HCT116 (cell line): ENCODE measurements at regions not wholly inside any gene's neighbourhood (a gene's known extent, or its start where the extent isn't known, plus 50 kb on each side); places are given as distances from the start of the nearest gene placed in this dataset.

Experiments used
- ATAC-seq: fragments of 200-7000 bp; cut with Tn5 transposase; 2 replicates; pipeline ENCODE4 v1.9.1; 2020; ENCODE audit warnings: mild to moderate bottlenecking, moderate library complexity
- BruUV-seq: library from RNA; stranded (reverse); fragments of 400-500 nt; replicated peaks from 2 replicates; lab custom pipeline; 2021; lab: Mats Ljungman, UMichigan
- CTCF ChIA-PET: fragments of 300-600 bp; sonication (Branson Sonifier 250); formaldehyde crosslinking; loops from one replicate; lab custom pipeline; 2021; ENCODE audit warnings: antibody characterized with exemption; lab: Charles Lee
- POLR2A ChIA-PET: fragments of 300-600, 350-600 bp; sonication (Branson Sonifier 250); formaldehyde crosslinking; loops from one replicate; lab custom pipeline; 2021; ENCODE audit warnings: antibody characterized with exemption; lab: Charles Lee
- RAD21 ChIA-PET, 2 experiments: fragments of 300-600 bp; sonication (Branson Sonifier 250); formaldehyde crosslinking; loops; one replicate each; lab custom pipeline; 2023; ENCODE audit warnings: low total read pairs in 2 of 2; ENCODE audit not compliant: uncharacterized antibody in 2 of 2, unreplicated experiment in 2 of 2, low non-redundant PET in 1 of 2; lab: Charles Lee
- DNase-seq: peaks from one replicate; pipeline ENCODE4 v3.0.0-alpha.2; 2010; ENCODE audit warnings: low read depth, low spot score
- H2AFZ ChIP-seq: fragments of 200-600 bp; shearing (Covaris generic), sonication (generic); 2 replicates; pipeline ENCODE4 v1.6.1; 2017; ENCODE audit warnings: low read depth, mixed run types, mixed read lengths, antibody characterized with exemption, low read length; ENCODE audit not compliant: poor library complexity, severe bottlenecking
- H3K27ac ChIP-seq: 2 replicates; pipeline ENCODE4 v1.5.1; 2012; ENCODE audit warnings: low read depth, low read length
- H3K27me3 ChIP-seq: fragments of 200-600 bp; sonication (generic); 2 replicates; pipeline ENCODE4 v1.6.1; 2016; ENCODE audit warnings: mixed run types, low read length, mixed read lengths; ENCODE audit not compliant: insufficient read depth
- H3K36me3 ChIP-seq, 2 experiments: fragments of 200-500 bp in 1 of 2; fragments of 200-600 bp in 1 of 2; sonication (Bioruptor generic) in 1 of 2; sonication (generic) in 1 of 2; 2 replicates each; pipeline versions ENCODE4 v1.5.1 to v1.6.1; 2014 to 2016; ENCODE audit warnings: low read length in 2 of 2, inconsistent platforms in 1 of 2, mixed read lengths in 1 of 2, mixed run types in 1 of 2; ENCODE audit not compliant: insufficient read depth in 2 of 2, control insufficient read depth in 1 of 2
- H3K4me1 ChIP-seq, 2 experiments: fragments of 200-600 bp in 1 of 2; sonication (generic) in 1 of 2; 2 replicates each; pipeline versions ENCODE4 v1.5.1 to v1.6.1; 2012 to 2017; ENCODE audit warnings: low read length in 2 of 2, inconsistent platforms in 1 of 2, mild to moderate bottlenecking in 1 of 2, mixed read lengths in 1 of 2, mixed run types in 1 of 2, moderate library complexity in 1 of 2; ENCODE audit not compliant: insufficient read depth in 2 of 2, control insufficient read depth in 1 of 2
- H3K4me2 ChIP-seq: fragments of 200-600 bp; sonication (generic); 2 replicates; pipeline ENCODE4 v1.6.1; 2017; ENCODE audit warnings: mixed run types, low read length, mixed read lengths
- H3K4me3 ChIP-seq, 2 experiments: fragments of 200-600 bp in 1 of 2; sonication (generic) in 1 of 2; replicated peaks in 1 of 2; 2 replicates each; pipeline ENCODE4 v1.5.1; 2011 to 2016; ENCODE audit warnings: low read length in 2 of 2, control low read depth in 1 of 2, low read depth in 1 of 2, mild to moderate bottlenecking in 1 of 2, mixed read lengths in 1 of 2, mixed run types in 1 of 2
- H3K79me2 ChIP-seq: fragments of 200-600 bp; sonication (generic); 2 replicates; pipeline ENCODE4 v1.6.1; 2017; ENCODE audit warnings: mild to moderate bottlenecking, mixed run types, low read length, moderate library complexity, mixed read lengths; ENCODE audit not compliant: insufficient read depth
- H3K9ac ChIP-seq: fragments of 200-600 bp; sonication (generic); 2 replicates; pipeline ENCODE4 v1.6.1; 2016; ENCODE audit warnings: low read length, mixed read lengths
- H3K9me2 ChIP-seq: fragments of 200-600 bp; sonication (generic), shearing (Covaris generic); 2 replicates; pipeline ENCODE4 v1.6.1; 2017; ENCODE audit warnings: mixed run types, mild to moderate bottlenecking, moderate library complexity; ENCODE audit not compliant: insufficient read depth
- H3K9me3 ChIP-seq, 2 experiments: fragments of 200-500 bp in 1 of 2; fragments of 200-600 bp in 1 of 2; sonication (Bioruptor generic) in 1 of 2; sonication (generic) in 1 of 2; 2 replicates each; pipeline ENCODE4 v1.6.1; 2014 to 2017; ENCODE audit warnings: low read length in 2 of 2, mixed read lengths in 2 of 2, inconsistent platforms in 1 of 2, low read depth in 1 of 2, mild to moderate bottlenecking in 1 of 2, mixed run types in 1 of 2, moderate library complexity in 1 of 2; ENCODE audit not compliant: control insufficient read depth in 1 of 2, insufficient read depth in 1 of 2
- H4K20me1 ChIP-seq: fragments of 200-600 bp; sonication (generic), shearing (Covaris generic); 2 replicates; pipeline ENCODE4 v1.6.1; 2017; ENCODE audit warnings: mixed run types, mild to moderate bottlenecking, moderate library complexity; ENCODE audit not compliant: insufficient read depth
- ATF3 ChIP-seq: IDR thresholded peaks from 2 replicates; pipeline ENCODE4 v1.6.1; 2012
- CBX3 ChIP-seq: IDR thresholded peaks from 2 replicates; pipeline ENCODE4 v1.6.1; 2012; ENCODE audit warnings: low read depth
- EGR1 ChIP-seq: IDR thresholded peaks from 2 replicates; pipeline ENCODE4 v1.6.1; 2012; ENCODE audit warnings: low read depth
- EZH2 ChIP-seq: fragments of 200-600 bp; sonication (generic); IDR thresholded peaks from 2 replicates; pipeline ENCODE4 v1.6.1; 2017; ENCODE audit warnings: antibody characterized with exemption, mixed run types
- EZH2phosphoT487 ChIP-seq: fragments of 200-600 bp; IDR thresholded peaks from 2 replicates; pipeline ENCODE4 v1.6.1; 2018; ENCODE audit warnings: antibody characterized with exemption, borderline replicate concordance
- FOSL1 ChIP-seq: IDR thresholded peaks from 2 replicates; pipeline ENCODE4 v1.6.1; 2012; ENCODE audit warnings: low read depth
- JUND ChIP-seq: IDR thresholded peaks from 2 replicates; pipeline ENCODE4 v1.6.1; 2012
- POLR2AphosphoS5 ChIP-seq: IDR thresholded peaks from 2 replicates; pipeline ENCODE4 v1.6.1; 2011; ENCODE audit warnings: mild to moderate bottlenecking, low read depth, low read length, moderate library complexity
- RAD21 ChIP-seq: IDR thresholded peaks from 2 replicates; pipeline ENCODE4 v1.6.1; 2012; ENCODE audit warnings: low read depth, mild to moderate bottlenecking
- REST ChIP-seq: IDR thresholded peaks from 2 replicates; pipeline ENCODE4 v1.6.1; 2012; ENCODE audit warnings: low read depth
- SP1 ChIP-seq: IDR thresholded peaks from 2 replicates; pipeline ENCODE4 v1.6.1; 2012; ENCODE audit warnings: low read depth
- SRF ChIP-seq: IDR thresholded peaks from 2 replicates; pipeline ENCODE4 v1.6.1; 2012; ENCODE audit warnings: low read depth
- TCF7L2 ChIP-seq: IDR thresholded peaks from 2 replicates; pipeline ENCODE4 v1.7.0; 2011; ENCODE audit warnings: borderline replicate concordance, inconsistent platforms; ENCODE audit not compliant: insufficient read depth, insufficient read length; ENCODE audit errors: extremely low read depth
- YY1 ChIP-seq: IDR thresholded peaks from 2 replicates; pipeline ENCODE4 v1.6.1; 2011; ENCODE audit warnings: low read length, low read depth, moderate library complexity, mild to moderate bottlenecking; ENCODE audit not compliant: insufficient replicate concordance; ENCODE audit errors: extremely low read depth
- ZBTB33 ChIP-seq: IDR thresholded peaks from 2 replicates; pipeline ENCODE4 v1.6.1; 2011; ENCODE audit warnings: mild to moderate bottlenecking, low read length, moderate library complexity; ENCODE audit not compliant: insufficient replicate concordance; ENCODE audit errors: extremely low read depth
- ZFX ChIP-seq: fragments of 450-650 bp; IDR thresholded peaks from 2 replicates; pipeline ENCODE4 v1.6.1; 2017
- ZNF274 ChIP-seq: fragments of 200-500 bp; sonication (Bioruptor generic); IDR thresholded peaks from 2 replicates; pipeline ENCODE4 v1.6.1; 2014; ENCODE audit warnings: mild to moderate bottlenecking, low read depth, low read length, inconsistent platforms
- intact Hi-C: fragments of 100-400 bp; cut with micrococcal nuclease; formaldehyde crosslinking; loops from 2 replicates; pipeline ENCODE4 v1.10.0; 2022
- TF ChIP-seq, protein P1 (sequence below), 3 experiments: fragments of 200-600 bp in 1 of 3; sonication (generic) in 1 of 3; IDR thresholded peaks in 2 of 3; conservative IDR thresholded peaks in 1 of 3; 2 replicates each; pipeline ENCODE4 v1.5.1; 2012 to 2017; ENCODE audit warnings: low read depth in 2 of 3, low read length in 2 of 3, antibody characterized with exemption in 1 of 3, borderline replicate concordance in 1 of 3, control low read depth in 1 of 3, mild to moderate bottlenecking in 1 of 3, mixed read lengths in 1 of 3, mixed run types in 1 of 3, moderate library complexity in 1 of 3; ENCODE audit not compliant: insufficient read depth in 1 of 3
- TF ChIP-seq, protein P2 (sequence below): IDR thresholded peaks from 2 replicates; pipeline ENCODE4 v1.6.1; 2012

DNA sequence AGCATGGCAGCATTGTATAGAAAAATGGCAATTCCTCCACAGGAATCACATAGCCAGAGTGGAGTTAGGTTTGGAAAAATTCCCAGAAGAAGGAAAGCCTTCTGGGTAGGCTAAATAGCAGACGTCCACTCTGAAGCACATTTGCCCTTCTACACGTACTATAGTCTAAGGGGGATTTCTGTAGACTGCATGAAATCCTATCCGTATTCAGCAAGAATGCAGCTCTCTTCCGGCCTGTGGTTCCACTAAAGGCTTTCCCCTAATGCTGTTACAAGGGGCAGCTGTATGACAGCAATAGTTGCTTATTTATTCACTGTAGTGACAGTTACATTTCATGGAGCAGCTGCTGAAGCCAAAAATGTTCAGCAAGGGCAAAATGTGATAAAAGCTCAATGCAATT, 263.6 kb downstream of the RWDD3 start:
- no peak overlapping the region for H3K4me3 ChIP-seq
- no peak overlapping the region for H3K4me2 ChIP-seq
- no peaks in the 10 kb centered on the region for H4K20me1 ChIP-seq
- no peak overlapping the region for H3K27ac ChIP-seq
- no peaks in the 10 kb centered on the region for H3K36me3 ChIP-seq
- H3K4me1 ChIP-seq, result no peaks in the 10 kb centered on the region
- ChIA-PET CTCF (no interaction called here), RAD21 (no interaction called here)
- H3K27me3 ChIP-seq, result no peaks in the 10 kb centered on the region
- H3K79me2 ChIP-seq, result no peaks in the 10 kb centered on the region
- no peak overlapping the region for H3K9ac ChIP-seq
- TF ChIP-seq EZH2, result no peak
- TF ChIP-seq REST, result no peak
- TF ChIP-seq EZH2phosphoT487, result no peak
- no peak for TF ChIP-seq EGR1
- no peak for TF ChIP-seq ZBTB33
- TF ChIP-seq SP1, result no peak
- TF ChIP-seq ZFX, result no peak
- TF ChIP-seq RAD21, result no peak
- TF ChIP-seq FOSL1, result no peak
- no peak for TF ChIP-seq ZNF274
- no peak for TF ChIP-seq POLR2AphosphoS5
- no peak for TF ChIP-seq YY1
- no peak for TF ChIP-seq SRF
- TF ChIP-seq TCF7L2, result no peak
- no peak for TF ChIP-seq JUND
- TF ChIP-seq, protein P1, sequence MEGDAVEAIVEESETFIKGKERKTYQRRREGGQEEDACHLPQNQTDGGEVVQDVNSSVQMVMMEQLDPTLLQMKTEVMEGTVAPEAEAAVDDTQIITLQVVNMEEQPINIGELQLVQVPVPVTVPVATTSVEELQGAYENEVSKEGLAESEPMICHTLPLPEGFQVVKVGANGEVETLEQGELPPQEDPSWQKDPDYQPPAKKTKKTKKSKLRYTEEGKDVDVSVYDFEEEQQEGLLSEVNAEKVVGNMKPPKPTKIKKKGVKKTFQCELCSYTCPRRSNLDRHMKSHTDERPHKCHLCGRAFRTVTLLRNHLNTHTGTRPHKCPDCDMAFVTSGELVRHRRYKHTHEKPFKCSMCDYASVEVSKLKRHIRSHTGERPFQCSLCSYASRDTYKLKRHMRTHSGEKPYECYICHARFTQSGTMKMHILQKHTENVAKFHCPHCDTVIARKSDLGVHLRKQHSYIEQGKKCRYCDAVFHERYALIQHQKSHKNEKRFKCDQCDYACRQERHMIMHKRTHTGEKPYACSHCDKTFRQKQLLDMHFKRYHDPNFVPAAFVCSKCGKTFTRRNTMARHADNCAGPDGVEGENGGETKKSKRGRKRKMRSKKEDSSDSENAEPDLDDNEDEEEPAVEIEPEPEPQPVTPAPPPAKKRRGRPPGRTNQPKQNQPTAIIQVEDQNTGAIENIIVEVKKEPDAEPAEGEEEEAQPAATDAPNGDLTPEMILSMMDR (IDR thresholded peaks at IDR 0.05 in 2 of 3, conservative IDR thresholded peaks at IDR 0.05 in 1 of 3; ENCODE audit: borderline replicate concordance in 1 of 3, insufficient read depth in 1 of 3, low read depth in 2 of 3, low read length in 2 of 3), result no peak
- TF ChIP-seq, protein P2, sequence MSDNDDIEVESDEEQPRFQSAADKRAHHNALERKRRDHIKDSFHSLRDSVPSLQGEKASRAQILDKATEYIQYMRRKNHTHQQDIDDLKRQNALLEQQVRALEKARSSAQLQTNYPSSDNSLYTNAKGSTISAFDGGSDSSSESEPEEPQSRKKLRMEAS, result no peak
- no peak for TF ChIP-seq ATF3
- no peak for TF ChIP-seq CBX3
- TF ChIP-seq, all 23 proteins: peak for 0
- ATAC-seq, result no peak
- Histone ChIP-seq H2AFZ (no peak overlapping the region), H3K9me3 (no peaks in the 10 kb centered on the region), H3K9me2 (no peaks in the 10 kb centered on the region)
- BruUV-seq, result no TSS peak
- intact Hi-C loops, result no loop called here
- POLR2A ChIA-PET, result no interaction called here
- DNase-seq, result no peak
